ENCODE measurements at regions not wholly inside any gene's neighbourhood (a gene's known extent, or its start where the extent isn't known, plus 50 kb on each side); places are given as distances from the start of the nearest gene placed in this dataset.

- no peak for FAIRE-seq
Measured at GRCh38 chr20:21575981-21576740, 62.3 kb upstream of the NKX2-2 start.

- no peak for FAIRE-seq
Measured at GRCh38 chr20:21575167-21575566, 61.3 kb upstream of the NKX2-2 start.

DNA sequence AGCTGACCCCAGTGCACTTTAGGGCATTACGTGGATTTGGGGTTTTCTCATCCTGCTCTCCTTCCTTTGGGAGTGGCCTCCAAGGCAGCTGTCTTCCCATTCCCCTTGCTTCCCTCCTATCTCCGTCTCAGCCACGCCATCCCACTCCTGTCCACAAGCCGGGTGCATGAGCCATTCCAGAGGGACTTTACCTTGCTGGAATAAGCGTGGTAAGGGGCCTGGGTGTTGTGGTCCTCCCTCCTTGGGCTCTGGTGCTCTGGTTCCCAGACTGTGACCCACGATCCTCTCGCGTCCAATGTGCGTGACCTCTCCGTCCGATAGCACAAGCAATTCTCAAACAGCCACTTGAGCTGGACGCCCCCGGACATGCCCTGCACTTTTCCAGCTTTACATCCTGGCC lies 60.6 kb upstream of the NKX2-2 start:
- FAIRE-seq: no peak

DNA sequence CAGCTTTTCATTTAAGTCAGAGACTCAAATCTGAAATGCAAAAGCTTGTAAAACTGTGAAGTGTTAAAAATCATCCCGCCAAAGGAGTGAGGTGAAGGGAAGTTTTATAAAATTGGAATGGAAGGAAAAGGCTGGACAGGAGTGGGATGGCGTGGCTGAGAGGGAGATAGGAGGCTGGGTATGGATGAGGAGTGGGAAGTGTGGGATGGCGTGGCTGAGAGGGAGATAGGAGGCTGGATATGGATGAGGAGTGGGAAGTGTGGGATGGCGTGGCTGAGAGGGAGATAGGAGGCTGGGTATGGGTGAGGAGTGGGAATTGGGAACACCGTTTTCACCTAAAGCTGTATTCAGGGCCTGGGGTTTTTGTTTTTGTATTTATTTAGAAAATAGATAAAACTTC lies 59.4 kb upstream of the NKX2-2 start:
- no peak for FAIRE-seq

DNA sequence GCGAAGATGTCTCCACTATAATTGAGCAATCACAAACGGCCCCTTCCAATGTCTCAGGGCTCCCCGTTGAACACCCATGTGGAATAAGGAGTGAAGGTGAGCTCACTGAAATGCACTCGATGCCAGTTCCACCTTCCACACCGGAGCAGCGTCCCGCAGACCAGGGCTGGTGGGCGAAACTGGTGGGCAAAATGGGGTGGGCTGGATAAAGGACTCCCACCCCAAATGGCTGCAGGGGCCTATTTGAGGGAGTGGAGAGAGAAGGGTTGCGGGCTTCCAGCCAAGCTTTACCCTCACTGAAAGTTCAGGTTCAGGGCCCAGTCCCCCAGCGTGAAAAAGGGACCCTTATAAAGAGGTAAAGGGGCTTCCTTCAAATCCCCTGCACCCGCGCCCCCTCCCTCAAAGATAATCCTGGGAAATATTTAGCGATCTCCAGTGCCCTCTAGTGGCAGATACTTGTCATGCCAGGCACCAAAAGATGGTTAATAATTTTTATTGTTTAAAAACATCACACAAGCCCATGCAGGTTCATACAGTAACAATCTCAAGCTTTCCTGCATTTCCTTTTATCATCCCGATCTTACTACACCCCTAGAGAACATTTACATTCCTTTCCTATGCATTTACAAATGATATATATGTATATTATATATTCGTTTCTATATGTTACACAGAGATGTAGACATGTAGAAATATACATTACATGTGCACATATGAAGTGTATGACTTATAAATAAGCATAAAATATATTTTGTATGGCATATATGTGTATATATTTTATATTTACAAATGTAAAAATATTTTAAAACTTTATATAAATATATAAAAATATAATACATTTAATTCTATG lies 58.2 kb upstream of the NKX2-2 start:
- FAIRE-seq: peak; percentile 86

DNA sequence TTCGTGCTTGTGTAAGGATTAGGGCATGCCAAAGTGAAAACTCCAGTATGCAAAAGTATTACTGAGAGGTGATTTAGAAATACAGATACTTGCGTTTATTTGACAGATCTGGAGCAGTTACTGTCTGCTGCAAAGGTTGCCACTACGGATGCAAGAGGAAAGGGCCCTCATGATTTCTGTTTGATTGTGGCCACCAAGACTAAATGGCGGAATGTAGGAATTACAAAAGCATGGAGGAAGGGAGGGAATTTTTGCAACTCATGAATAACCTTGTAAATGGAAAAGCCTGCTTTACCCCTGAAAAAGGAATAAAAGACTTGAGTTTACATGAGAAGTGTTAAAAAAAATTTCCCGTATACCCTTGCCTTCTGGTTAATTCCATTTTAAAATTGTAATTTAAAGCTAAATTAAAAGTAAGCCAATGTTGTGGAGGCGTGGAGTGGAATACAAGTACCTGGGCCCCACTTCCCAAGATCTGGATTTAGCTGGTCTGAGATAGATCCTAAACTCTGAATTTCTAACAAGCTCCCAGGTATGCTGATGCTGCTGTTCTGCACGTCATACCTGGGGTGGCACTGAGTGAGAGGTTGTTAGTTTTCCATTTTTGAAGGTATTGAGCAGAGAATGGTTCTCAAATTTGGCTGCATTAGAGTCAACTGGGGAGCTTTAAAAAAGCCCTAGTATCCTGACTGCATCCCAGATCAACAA lies 56.6 kb upstream of the NKX2-2 start:
- FAIRE-seq: no peak

GRCh38 chr20:21569586-21569985 lies 55.7 kb upstream of the NKX2-2 start:
- no peak for FAIRE-seq

DNA sequence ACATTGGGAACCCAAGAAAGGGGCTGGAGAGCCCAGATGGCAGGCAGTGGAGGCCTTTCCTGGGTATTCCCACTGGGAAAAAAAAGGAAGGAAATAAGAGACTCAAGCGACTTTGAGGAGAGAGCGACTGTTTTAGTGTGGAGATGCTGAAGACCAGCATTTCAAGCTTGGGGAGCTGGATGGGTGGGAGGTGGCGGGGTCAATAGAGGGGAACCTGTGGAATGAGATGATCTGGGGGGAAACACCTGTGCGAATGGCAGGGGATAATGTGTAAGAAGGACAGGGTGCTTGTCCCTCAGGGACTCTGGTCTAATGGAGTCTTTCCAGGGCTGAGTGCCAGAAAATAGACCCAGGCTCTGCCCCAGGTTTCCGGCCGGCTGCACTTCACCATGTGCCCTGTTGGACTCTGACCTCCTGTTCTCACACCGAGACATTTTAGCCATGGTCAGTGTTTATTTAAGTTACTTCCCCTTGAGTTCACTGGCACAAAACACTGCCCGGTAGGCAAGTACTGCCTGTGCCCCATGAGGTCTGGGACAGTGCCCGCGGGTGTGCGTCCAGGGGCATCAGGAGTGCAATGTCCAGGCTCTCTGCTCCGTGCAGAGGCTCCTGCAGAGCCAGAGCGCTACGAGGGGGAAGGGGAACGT lies 50.4 kb upstream of the NKX2-2 start:
- FAIRE-seq: no peak
